ENCODE measurements at regions not wholly inside any gene's neighbourhood (a gene's known extent, or its start where the extent isn't known, plus 50 kb on each side); places are given as distances from the start of the nearest gene placed in this dataset.

DNA sequence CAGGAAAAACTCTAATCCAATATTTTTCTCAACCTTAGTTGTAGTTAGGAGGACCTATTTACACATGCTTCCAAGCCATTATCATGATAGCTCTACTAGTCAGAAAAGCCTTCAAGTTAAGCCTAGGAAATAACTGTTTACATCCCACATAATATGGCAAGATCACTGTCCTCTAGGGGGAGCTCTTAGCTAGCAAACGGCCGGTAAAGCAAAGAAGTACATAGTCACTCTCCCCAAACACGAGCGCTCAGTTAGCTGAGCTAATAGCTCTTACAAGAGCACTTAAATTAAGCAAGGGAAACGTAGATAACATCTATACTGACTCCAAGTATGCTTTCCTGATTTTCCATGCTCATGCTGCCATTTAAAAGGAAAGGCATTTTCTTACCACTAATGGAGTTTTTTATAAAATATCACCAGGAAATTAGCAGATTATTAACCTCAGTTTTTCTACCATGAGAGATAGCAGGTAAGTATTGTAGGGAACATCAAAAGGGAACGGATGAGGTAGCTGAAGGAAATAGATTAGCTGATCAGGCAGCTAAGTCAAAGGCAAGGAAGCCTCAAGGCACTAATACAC lies 100.6 kb upstream of the PABPC3 start:
- intact Hi-C loops (cut with micrococcal nuclease; ENCODE audit: unreplicated experiment), result loop anchor here (1.0 kb wide), 1 partner anchor 42 kb away; no protein-coding TSS in a partner anchor
- TF ChIP-seq CTCF (IDR thresholded peaks at IDR 0.05; ENCODE audit: insufficient read depth in 1 of 2, low read depth in 1 of 2, low read length in 1 of 2, severe bottlenecking in 1 of 2, unreplicated experiment in 1 of 2), result peak; percentile 83 to 88
- H3K4me3 ChIP-seq (ENCODE audit: low read depth, low read length), result no peak overlapping the region
- no peaks in the 10 kb centered on the region for H3K27me3 ChIP-seq (replicated peaks; ENCODE audit: control insufficient read depth, insufficient read depth, low read length)
- no peak overlapping the region for H3K27ac Mint-ChIP-seq (ENCODE audit: unreplicated experiment)
- H3K9me3 Mint-ChIP-seq (ENCODE audit: unreplicated experiment), result no peaks in the 10 kb centered on the region
- no peaks in the 10 kb centered on the region for H3K36me3 ChIP-seq (ENCODE audit: control insufficient read depth, insufficient read depth, low read length)
- ChIA-PET CTCF (interaction anchor here (0.5 to 2.3 kb wide), 12 partner anchors 10 to 415 kb away, joined by 3 to 10 read pairs (median 4); no protein-coding TSS in a partner anchor), POLR2A (no interaction called here)
- H3K36me3 Mint-ChIP-seq (ENCODE audit: insufficient read depth, unreplicated experiment), result no peaks in the 10 kb centered on the region
- DNase-seq, result peak; percentile 79 to 83
- H3K27me3 Mint-ChIP-seq (ENCODE audit: insufficient read depth, unreplicated experiment), result peaks cover 4% of the 10 kb centered on the region
- H3K9me3 ChIP-seq, result peaks cover 6% of the 10 kb centered on the region; the same call in 1 of the 2 replicates
- H3K4me3 Mint-ChIP-seq (ENCODE audit: unreplicated experiment), result no peak overlapping the region
- no peaks in the 10 kb centered on the region for H3K4me1 Mint-ChIP-seq (ENCODE audit: low read depth, unreplicated experiment)
- H3K4me1 ChIP-seq, result 0 out of 2 replicates have a peak, but pooled peaks cover 5% of the 10 kb centered on the region
- BruUV-seq (replicated peaks), result no TSS peak

- intact Hi-C loops (cut with micrococcal nuclease; ENCODE audit: unreplicated experiment), result loop anchor here (1.0 kb wide), 1 partner anchor 303 kb away; no protein-coding TSS in a partner anchor
- Mint-ChIP-seq H3K36me3 (ENCODE audit: insufficient read depth, unreplicated experiment) (no peaks in the 10 kb centered on the region), H3K4me3 (ENCODE audit: unreplicated experiment) (no peak overlapping the region), H3K9me3 (ENCODE audit: unreplicated experiment) (no peaks in the 10 kb centered on the region), H3K27me3 (ENCODE audit: insufficient read depth, unreplicated experiment) (no peaks in the 10 kb centered on the region), H3K27ac (ENCODE audit: unreplicated experiment) (no peak overlapping the region), H3K4me1 (ENCODE audit: low read depth, unreplicated experiment) (peaks cover 11% of the 10 kb centered on the region)
- Histone ChIP-seq H3K36me3 (ENCODE audit: control insufficient read depth, insufficient read depth, low read length) (no peaks in the 10 kb centered on the region), H3K27me3 (replicated peaks; ENCODE audit: control insufficient read depth, insufficient read depth, low read length) (no peaks in the 10 kb centered on the region), H3K9me3 (peaks cover under 1% of the 10 kb centered on the region; the same call in 1 of the 2 replicates), H3K4me1 (peaks cover 12% of the 10 kb centered on the region), H3K4me3 (ENCODE audit: low read depth, low read length) (no peak overlapping the region)
- TF ChIP-seq CTCF (IDR thresholded peaks at IDR 0.05; ENCODE audit: insufficient read depth in 1 of 2, low read depth in 1 of 2, low read length in 1 of 2, severe bottlenecking in 1 of 2, unreplicated experiment in 1 of 2), result peak; percentile 67 to 87
- peak in 1 of 2 experiments; percentile 50 for DNase-seq
- ChIA-PET CTCF (interaction anchor here (0.9 kb wide), 1 partner anchor 303 kb away, joined by 3 read pairs; no protein-coding TSS in a partner anchor), POLR2A (no interaction called here)
- BruUV-seq (replicated peaks), result no TSS peak
Measured at GRCh38 chr13:24997367-24997967, 98.5 kb upstream of the PABPC3 start.

DNA sequence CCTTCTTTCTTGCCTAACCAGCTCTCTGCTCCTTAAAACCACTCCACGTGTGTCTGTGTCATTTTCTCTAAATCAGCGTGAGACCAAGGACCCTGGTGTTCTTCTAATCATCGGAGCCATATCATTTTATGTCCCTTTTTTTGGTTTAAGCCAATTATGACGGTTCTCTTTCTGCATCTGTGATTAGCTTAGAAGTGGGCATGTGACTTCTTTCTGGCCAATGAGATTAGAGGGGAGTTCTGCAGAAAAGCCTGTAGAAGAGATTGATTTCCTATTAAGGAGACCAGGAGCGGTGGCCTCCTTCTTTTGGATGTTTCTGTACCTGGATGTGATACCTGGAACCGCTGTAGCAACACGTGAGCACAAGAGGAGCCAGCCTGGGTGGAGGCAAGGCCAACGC lies 97.5 kb upstream of the PABPC3 start:
- Histone ChIP-seq H3K9me3 (no peaks in the 10 kb centered on the region), H3K36me3 (ENCODE audit: control insufficient read depth, insufficient read depth, low read length) (no peaks in the 10 kb centered on the region), H3K4me3 (ENCODE audit: low read depth, low read length) (no peak overlapping the region), H3K27me3 (replicated peaks; ENCODE audit: control insufficient read depth, insufficient read depth, low read length) (no peaks in the 10 kb centered on the region), H3K4me1 (peaks cover 15% of the 10 kb centered on the region)
- Mint-ChIP-seq H3K9me3 (ENCODE audit: unreplicated experiment) (no peaks in the 10 kb centered on the region), H3K4me1 (ENCODE audit: low read depth, unreplicated experiment) (peaks cover 14% of the 10 kb centered on the region), H3K36me3 (ENCODE audit: insufficient read depth, unreplicated experiment) (no peaks in the 10 kb centered on the region), H3K27ac (ENCODE audit: unreplicated experiment) (no peak overlapping the region), H3K4me3 (ENCODE audit: unreplicated experiment) (no peak overlapping the region), H3K27me3 (ENCODE audit: insufficient read depth, unreplicated experiment) (no peaks in the 10 kb centered on the region)
- TF ChIP-seq CTCF (IDR thresholded peaks at IDR 0.05; ENCODE audit: insufficient read depth in 1 of 2, low read depth in 1 of 2, low read length in 1 of 2, severe bottlenecking in 1 of 2, unreplicated experiment in 1 of 2), result no peak
- intact Hi-C loops (cut with micrococcal nuclease; ENCODE audit: unreplicated experiment), result no loop called here
- DNase-seq, result no peak
- ChIA-PET POLR2A (no interaction called here), CTCF (interaction anchor here (0.9 kb wide), 1 partner anchor 304 kb away, joined by 3 read pairs; no protein-coding TSS in a partner anchor)
- no TSS peak for BruUV-seq (replicated peaks)
